Epidermal melanocyte (primary cell): ENCODE measurements at regions not wholly inside any gene's neighbourhood (a gene's known extent, or its start where the extent isn't known, plus 50 kb on each side); places are given as distances from the start of the nearest gene placed in this dataset.

Experiments
- DNase-seq: peaks from one replicate; pipeline ENCODE4 v3.0.0; 2011; ENCODE audit warnings: low spot score; ENCODE audit not compliant: insufficient read length

- DNase-seq = no peak
These were observed 136.8 kb downstream of the FOXD2 start for GRCh38 chr1:47574451-47575165.

GRCh38 chr1:47575855-47576757, 138.3 kb downstream of the FOXD2 start:
- DNase-seq = no peak

- DNase-seq = no peak
These were observed 138.9 kb downstream of the FOXD2 start for GRCh38 chr1:47576758-47577115.

GRCh38 chr1:47577303-47578025, 139.6 kb downstream of the FOXD2 start:
- DNase-seq = no peak

- DNase-seq = peak; percentile 83
These were observed 140.3 kb downstream of the FOXD2 start for GRCh38 chr1:47578026-47578720.

- peak; percentile 81 for DNase-seq
These were observed 141.0 kb downstream of the FOXD2 start for GRCh38 chr1:47578721-47579419.

- no peak for DNase-seq
These were observed 142.0 kb downstream of the FOXD2 start for GRCh38 chr1:47579809-47580208.

- DNase-seq = no peak
These were observed 142.7 kb downstream of the FOXD2 start for GRCh38 chr1:47580451-47580995.

- DNase-seq = no peak
These were observed 145.2 kb downstream of the FOXD2 start for GRCh38 chr1:47582891-47583608.

- DNase-seq = no peak
These were observed 146.4 kb downstream of the FOXD2 start for GRCh38 chr1:47584249-47584648.

GRCh38 chr1:47585141-47585902, 147.5 kb downstream of the FOXD2 start:
- DNase-seq = no peak

GRCh38 chr1:47587891-47588582, 150.2 kb downstream of the FOXD2 start:
- no peak for DNase-seq

GRCh38 chr1:47590523-47591225, 152.8 kb downstream of the FOXD2 start:
- DNase-seq = no peak

- DNase-seq = no peak
These were observed 154.0 kb downstream of the FOXD2 start for GRCh38 chr1:47591801-47592200.

GRCh38 chr1:47592296-47593012, 154.6 kb downstream of the FOXD2 start:
- DNase-seq = no peak

- DNase-seq = no peak
These were observed 155.2 kb downstream of the FOXD2 start for GRCh38 chr1:47593013-47593568.
